Gastrocnemius medialis (tissue), 4 donors: ENCODE measurements at regions not wholly inside any gene's neighbourhood (a gene's known extent, or its start where the extent isn't known, plus 50 kb on each side); places are given as distances from the start of the nearest gene placed in this dataset.

Source experiments
- POLR2A ChIP-seq, 2 donors: fragments of 450-650 bp; IDR thresholded peaks; one replicate each; pipeline ENCODE4 v1.6.1; 2017; ENCODE audit warnings: antibody characterized with exemption in 2 of 2, mild to moderate bottlenecking in 2 of 2, moderate library complexity in 2 of 2
- TF ChIP-seq, protein P1 (sequence below), 5 experiments: fragments of 450-650 bp in 3 of 5; fragments of 200-600 bp in 2 of 5; sonication (generic) in 2 of 5; IDR thresholded peaks in 4 of 5; conservative IDR thresholded peaks in 1 of 5; 1 replicate in 4 of 5; 2 replicates in 1 of 5; pipeline ENCODE4 v1.5.1; 2016 to 2019; ENCODE audit warnings: antibody characterized with exemption in 5 of 5, mild to moderate bottlenecking in 3 of 5, moderate library complexity in 3 of 5

DNA sequence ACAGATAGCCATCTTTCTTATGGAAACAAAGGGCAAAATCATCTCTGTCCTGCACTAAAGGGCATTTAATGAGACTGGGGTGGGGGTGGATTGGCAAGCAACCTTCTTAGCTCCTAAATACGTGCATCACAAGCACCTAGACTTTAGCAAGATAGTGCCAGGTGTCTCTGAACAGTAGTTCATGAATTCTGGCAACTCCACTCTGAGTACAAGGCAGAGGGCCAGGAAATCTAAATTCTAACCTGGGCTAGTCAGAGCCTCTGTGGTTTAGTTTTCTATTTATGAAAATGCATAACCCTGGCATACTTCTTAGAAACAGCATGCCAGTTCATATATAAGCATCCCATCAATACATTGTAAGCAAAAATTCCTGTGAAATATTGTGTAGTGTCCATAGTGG, 788.5 kb downstream of the MCTP2 start:
- TF ChIP-seq, protein P1, sequence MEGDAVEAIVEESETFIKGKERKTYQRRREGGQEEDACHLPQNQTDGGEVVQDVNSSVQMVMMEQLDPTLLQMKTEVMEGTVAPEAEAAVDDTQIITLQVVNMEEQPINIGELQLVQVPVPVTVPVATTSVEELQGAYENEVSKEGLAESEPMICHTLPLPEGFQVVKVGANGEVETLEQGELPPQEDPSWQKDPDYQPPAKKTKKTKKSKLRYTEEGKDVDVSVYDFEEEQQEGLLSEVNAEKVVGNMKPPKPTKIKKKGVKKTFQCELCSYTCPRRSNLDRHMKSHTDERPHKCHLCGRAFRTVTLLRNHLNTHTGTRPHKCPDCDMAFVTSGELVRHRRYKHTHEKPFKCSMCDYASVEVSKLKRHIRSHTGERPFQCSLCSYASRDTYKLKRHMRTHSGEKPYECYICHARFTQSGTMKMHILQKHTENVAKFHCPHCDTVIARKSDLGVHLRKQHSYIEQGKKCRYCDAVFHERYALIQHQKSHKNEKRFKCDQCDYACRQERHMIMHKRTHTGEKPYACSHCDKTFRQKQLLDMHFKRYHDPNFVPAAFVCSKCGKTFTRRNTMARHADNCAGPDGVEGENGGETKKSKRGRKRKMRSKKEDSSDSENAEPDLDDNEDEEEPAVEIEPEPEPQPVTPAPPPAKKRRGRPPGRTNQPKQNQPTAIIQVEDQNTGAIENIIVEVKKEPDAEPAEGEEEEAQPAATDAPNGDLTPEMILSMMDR (IDR thresholded peaks at IDR 0.05 in 4 of 5, conservative IDR thresholded peaks at IDR 0.05 in 1 of 5): no peak
- TF ChIP-seq POLR2A (IDR thresholded peaks at IDR 0.05): no peak
